ENCODE measurements at regions not wholly inside any gene's neighbourhood (a gene's known extent, or its start where the extent isn't known, plus 50 kb on each side); places are given as distances from the start of the nearest gene placed in this dataset.
"Not testable (repeated sequence)": the region's sequence is repeated elsewhere in the genome, so short reads cannot be mapped to it uniquely, and the experiment has no call there.

DNA sequence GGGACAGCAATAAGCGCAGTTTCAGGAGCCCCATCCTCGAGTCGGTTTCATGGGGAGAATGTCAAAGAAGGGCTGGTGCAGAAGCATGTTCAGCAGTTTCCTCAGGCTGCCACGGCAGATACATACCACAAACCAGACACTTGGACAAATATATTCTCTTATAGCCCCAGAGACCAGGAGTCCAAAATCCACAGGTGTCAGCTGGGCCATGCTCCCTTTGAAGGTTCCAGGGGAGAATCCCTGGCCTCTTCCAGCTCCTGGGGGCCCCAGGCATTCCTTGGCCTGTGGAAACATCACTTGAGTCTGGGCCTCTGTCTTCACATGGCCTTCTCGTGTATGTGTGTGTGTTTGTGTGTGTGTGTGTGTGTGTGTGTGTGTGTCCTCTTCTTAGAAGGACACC, 164.1 kb downstream of the UQCRFS1 start:
- no peak for DNase-seq

DNA sequence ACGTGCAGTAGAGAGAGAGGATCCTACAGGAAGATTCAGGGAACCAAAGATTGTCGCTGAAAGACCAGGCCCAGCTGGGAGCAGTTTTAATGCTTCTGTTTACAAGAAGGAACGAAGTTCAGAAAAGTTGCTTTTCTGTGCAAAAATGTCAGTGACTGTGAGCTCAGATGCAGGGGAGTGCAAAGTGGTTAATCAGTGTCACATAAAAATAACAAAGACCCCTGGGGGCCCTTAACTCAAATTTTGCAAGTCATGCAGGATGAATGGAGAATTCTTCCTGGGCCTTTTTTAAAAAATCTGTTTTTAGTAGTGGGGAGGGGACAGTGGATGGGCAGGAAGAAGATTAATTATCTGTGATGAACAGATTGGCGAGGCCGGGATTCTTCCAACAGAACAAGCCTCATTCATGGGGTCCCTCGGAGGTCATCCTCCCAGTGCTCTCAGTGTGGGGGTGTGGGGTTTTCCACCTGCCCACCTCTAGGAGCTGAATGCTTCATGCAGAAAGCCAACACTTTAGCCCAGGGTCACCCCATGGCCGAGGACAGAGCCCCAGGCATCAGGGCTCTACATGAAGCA, 167.2 kb downstream of the UQCRFS1 start:
- no peak for DNase-seq

DNA sequence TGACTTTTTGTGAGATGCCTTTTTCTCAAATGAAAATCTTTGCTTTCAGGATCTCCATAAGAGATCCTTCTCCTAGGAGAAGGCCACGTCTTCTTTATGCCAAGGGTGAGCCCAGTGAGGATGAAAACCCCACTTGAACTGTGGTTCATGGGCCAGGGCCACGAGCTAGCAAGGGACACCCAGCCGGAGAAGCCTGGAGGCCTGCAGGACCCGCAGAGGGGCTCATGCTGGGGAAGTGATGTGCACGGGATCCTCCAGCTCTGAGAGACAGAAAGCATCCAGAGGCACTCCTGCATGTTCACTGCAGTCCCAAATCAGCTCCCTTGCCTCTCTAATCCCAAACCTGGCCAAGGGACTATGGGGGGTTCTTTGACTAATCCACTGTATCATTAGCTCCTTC, 168.9 kb downstream of the UQCRFS1 start:
- DNase-seq = no peak

DNA sequence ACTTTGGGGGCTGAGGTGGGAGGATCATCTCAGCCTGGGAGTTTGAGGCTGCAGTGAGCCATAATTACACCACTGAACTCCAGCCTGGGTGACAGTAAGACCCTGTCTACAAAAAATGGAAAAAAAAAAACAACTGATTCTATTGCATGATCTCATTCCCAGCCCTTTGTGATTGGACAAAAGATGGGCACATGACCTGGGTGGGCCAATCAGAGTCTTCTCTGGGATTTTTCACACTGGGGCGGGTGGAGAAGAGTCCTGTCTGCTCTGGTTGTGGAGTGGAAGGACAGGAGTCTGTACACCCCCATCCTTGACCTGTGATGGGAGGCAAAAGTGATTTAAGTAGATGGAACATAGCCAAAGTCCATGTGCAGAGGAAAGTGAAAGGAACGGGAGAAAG, 170.5 kb downstream of the UQCRFS1 start:
- DNase-seq = no peak

DNA sequence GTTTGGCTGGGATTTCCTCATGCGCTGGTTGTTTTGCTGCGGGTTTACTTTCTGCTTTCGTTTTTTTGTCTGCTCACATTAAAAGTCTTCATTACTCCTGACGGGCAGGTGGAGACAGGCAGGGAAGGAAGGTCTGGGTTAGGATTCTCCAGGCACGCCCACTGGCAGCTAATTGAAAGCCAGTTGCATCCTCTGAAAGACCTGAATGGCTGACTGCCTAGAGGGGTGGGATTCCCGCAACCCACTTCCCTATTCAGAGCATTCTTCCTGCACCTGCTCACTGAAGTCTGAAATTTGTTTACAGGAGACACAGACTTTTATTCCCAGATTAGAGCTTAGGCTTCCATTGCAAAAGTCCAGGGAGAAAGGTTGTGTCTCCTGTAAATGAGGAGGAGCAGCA, 172.0 kb downstream of the UQCRFS1 start:
- no peak for DNase-seq

DNA sequence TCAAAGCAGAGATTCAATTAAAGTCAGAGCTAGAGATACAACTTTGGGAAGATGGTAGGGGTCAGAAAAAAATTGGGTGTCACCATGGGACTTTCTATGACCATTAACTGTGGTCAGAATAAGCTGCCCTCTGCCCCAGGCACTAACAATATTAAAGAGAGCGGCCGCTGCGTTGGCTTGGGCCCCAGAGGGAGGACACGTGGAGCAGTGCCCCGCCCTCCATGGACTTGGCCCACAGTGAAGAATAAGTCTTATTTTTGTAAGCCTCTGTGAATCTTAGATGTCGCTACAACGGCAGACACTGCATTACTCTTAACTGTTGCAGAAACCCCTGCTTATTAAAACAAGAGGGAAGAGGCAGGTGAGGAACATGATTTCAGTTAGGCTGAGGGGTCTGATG, 172.7 kb downstream of the UQCRFS1 start:
- DNase-seq = no peak

DNA sequence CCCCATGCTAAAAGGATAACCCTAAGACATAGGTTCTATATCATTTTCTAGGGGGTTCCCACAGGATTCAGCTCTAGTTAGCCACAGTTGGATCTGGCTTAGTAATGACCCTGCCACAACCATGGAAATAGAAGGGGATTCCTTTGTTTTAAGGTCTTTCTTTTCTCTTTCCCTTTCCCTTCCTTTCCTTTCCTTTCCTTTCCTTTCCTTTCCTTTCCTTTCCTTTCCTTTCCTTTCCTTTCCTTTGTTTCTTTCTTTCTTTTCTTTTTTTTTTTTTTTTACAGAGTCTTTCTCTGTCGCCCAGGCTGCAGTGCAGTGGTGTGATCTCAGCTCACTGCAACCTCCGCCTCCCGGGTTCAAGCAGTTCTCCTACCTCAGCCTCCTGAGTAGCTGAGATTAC, 173.9 kb downstream of the UQCRFS1 start:
- not testable (repeated sequence) for DNase-seq

DNA sequence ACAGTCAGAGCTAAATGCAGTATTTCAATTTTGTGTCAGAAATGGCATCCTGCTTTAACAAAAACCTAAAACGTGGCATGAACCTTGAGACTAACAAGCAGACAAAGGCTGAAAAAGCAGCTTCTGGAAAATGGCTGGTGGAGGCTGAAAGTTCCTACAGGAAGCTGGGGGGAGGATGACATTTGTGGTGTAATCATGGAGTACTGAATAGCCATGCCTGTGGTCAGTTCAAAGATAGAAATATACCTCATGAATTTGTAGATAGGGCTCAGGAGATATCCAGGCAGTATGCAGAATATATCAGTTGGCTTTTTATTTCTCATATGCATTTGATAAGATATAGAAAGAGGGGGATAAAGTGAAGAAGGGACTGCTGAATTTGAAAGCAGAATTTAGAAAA, 181.7 kb downstream of the UQCRFS1 start:
- DNase-seq = no peak

DNA sequence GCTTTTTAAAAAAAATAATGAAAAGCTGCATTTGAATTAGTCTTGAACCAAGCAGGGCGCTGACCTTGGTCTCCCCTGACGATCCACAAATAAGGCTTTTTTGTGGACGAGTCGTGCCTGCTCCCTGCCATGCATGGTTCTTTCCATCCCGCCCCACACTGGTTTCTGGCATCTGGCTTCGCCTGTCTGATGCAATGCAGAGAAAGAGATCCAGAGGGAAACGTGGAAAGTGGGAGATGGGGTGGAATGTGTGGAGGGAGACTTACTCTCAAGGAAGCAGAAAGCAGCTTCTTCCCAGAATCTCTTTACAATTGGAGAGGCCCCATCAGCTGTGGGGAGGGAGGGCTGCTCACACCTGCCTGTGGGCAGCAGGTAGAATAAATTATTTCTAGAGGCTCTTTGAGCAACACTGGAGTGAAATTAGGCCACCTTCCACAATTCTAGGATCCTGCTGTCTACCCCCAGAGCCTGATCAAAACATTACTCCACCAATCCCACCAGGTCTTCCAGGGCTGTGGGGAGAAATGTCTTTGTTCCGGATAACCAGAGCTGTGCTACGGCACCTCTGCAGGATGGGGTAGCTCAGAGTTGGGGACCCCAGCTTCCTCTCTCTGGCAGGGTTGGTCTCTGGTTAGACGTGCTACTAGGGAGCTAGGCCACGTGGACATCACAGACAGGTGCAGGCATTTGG, 183.5 kb downstream of the UQCRFS1 start:
- DNase-seq = no peak

DNA sequence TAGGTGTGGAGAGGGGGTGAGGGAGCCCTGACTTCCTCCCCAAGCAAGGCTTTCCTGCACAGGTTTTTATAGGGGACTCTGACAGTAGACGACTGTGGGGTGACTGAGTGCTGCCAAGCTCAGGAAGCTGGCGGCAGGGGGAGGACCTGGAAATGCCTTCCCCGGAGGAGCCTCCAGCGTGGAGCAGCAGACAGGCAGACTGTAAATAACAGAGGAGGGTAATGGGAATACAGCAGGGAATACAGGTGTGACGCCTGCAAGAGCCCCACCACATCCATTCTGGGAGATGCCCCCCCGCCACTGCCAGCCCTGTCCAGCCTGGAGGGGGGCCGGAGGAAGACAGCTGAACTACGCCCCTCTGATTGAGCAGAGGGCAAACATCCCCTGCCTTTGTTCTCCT, 190.4 kb downstream of the UQCRFS1 start:
- DNase-seq = no peak

DNA sequence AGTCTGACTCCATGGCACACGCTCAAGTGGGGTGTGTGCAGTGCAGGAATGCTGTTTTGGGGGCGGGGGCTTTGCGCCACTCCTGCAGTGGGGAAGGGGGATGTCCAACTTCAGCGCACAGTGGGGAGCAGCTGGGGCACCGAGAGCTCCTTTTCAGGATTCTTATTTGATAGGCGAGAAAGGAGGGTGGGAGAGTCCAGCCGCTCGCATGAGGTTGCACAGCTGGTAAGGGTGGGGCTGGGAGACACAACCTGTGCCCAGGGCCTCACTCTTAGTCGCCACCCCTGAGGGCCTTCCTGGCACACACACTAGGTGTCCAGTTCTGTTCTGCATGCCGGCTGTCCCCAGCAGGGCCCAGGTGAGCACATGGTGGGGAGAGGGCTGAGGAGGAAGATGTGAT, 190.8 kb downstream of the UQCRFS1 start:
- DNase-seq = no peak

DNA sequence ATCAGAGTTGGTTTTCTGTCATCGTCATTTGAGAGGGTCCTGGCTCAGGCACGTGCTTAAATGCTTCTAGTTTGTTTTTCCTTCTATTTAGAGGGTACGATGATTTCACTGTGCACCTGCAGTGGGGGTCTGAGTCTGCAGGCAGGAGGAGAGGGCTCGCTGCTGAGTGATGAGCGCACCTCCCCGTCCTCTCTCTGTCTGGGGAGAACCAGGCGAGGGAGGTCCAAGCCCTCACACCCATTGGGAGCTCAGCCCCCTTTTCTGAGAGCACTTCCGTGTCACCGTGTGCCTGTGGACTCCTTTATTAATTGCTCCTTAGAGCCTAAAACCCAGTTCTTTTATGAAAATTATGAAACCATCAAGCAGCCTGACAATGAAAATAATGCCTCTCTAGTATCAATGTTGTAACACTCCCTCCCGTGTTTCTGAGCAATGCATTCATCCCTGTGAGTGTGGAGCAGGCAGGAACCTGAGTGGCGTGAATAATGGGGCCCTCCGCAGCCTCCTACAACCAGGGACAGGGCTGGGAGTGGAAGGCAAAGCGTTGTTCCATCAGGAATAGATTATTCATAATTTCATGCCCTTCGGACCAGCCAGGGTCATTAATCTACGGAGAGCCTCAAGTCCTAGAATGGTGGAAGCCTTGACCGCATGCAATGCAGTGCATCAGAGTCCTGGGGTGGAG, 191.6 kb downstream of the UQCRFS1 start:
- no peak for DNase-seq

DNA sequence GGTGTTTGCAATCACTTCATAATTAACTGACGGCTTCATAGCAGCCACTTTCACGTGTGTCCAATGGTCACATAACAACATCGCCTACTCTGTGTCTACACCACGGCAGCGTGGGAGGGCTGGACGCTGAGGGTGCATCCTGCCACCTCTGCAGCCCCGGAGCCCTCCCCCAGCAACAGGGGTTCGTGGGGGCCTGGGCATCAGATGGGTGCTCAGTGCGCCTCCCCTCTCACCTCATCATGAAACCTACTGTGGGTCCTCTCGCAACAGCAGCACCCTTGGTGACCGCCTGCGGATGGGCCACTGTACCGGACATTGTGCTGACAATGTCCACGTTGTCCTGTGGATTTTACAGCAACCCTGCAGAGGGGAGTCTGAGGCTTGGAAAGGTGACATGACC, 193.5 kb downstream of the UQCRFS1 start:
- no peak for DNase-seq

DNA sequence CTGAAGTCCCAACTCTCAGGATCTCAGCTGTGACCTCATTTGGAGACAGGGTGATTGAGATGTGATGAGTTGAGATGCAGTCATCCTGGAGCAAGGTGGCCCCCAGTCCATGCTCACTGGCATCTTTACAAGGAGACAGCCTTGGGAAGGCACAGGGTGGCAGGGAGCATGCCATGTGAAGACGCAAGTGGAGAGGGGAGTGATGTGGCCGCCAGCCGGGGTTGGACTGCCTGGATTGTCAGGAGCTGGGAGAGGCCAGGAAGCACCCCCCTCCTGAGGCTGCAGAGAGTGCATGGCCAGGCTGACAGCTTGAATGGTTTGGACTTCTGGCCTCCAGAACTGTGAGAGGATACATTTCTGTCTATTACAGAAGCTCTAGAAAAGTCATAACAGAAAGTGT, 194.4 kb downstream of the UQCRFS1 start:
- no peak for DNase-seq

DNA sequence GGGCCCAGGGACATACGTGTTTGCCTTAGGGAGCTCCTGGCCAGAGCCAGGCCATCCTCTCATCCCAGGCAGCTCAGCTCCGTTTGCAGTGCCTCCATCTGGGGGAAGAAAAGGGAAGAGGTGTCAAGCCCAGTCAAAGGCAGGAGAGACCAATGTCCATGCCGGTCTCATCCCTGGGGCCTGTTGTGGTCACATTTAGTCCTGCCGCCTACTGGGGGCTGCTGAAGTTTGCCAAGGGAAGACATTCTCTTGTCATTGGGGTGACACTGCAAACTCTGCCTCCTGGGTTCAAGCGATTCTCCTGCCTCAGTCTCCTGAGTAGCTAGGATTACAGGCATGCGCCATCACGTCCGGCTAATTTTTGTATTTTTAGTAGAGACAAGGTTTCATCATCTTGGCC, 195.2 kb downstream of the UQCRFS1 start:
- DNase-seq = no peak

DNA sequence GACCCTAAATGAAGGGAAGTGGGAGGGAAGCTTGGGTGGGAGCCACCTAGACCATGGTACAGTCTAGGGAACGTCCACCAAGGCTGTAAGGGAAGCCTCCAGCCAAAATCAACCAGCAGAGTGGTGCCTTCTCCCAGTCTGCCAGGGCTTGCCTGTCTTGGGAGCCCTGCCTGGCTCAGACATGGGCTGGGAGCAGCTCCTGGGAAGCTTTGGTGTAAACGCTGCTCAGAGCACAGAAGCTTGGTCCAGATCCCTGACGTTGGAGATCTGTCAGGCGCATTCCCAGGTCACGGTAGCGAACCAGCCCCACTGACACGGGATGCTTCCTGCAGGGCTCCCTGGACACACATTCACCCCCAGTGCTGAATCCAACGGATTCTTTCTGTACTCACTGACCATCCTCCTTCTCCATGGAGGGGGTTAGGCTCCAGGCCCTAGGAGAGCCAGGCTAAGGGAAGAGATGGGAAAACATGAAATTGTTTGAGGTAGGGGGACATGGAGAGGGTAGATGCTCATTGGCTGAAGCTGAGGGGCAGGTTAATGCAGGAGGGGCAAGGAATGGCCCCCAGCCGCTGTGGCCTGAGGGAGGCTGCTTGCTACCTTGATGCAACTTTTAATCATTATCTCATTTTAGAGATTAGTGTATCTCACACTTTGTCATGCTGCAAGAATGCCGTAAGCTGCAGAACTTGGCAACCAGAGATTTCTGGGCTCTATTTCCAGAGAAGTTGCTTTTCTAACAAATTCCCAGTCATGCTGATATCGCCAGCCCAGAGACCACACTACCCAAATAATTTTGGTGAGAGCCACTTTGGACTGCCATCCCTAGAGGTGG, 195.8 kb downstream of the UQCRFS1 start:
- DNase-seq = no peak

DNA sequence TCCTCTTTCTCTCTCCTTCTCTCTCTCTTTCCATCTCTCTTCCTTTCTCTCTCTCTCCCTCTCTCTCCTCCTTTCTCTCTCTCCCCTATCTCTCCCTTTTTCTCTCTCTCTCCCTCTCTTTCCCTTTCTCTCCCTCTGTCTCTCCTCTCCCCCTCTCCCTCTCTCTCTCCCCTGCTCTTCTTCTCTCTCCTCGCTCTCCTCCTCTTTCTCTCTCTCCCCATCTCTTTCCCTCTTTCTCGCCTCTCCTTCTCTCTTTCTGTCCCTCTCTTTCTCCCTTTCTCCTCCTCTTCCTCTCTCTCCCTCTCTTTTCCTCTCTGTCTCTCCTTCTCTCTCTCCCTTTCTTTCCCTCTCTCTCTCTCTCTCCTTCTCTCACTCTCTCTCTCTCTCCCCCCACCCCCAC, 196.6 kb downstream of the UQCRFS1 start:
- no peak for DNase-seq

DNA sequence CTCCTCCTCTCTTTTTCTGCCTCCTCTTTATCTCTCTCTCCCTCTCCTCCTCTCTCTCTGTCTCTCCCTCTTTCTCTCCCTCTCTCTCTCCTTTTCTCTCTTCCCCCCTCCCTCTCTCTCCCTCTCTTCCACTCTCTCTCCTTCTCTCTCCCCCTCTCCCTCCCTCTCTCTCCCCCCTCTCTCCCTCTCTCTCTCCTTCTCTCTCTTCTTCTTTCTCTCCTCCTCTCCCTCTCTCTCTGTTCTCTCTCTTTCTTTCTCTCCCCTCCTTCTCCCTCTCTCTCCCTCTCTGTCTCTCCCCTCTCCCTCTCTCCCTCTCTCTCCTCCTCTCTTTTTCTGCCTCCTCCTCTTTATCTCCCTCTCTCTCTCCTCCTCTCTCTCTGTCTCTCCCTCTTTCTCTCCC, 197.4 kb downstream of the UQCRFS1 start:
- DNase-seq = no peak

DNA sequence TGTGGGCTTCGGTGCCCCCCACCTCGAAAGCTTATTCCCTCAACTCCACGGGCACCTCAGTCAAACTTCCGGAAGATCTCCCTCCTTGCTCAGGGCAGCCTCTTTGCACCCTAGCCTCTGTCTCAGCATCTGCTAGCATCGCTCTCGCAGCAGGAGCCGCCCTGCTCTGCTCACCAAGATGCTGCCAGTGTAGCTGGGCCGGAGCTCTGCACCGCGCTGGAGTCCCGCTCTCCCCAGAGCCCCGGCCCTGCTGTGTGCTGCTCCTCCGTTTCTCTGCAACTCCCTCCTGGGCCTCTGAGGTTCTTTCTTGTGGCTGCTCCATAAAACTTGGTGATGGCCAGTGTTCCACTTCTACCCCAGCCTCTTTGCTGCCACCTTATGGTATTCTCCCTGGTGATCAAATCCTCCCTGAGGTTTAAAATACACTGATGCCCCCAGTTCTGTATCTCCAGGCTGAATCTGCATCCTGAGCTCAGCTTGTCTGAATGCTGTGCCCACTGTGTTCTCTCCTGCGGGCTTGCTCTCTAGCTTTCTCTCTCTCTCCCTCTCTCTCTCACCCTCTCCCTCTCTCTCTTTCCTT, 198.0 kb downstream of the UQCRFS1 start:
- no peak for DNase-seq

DNA sequence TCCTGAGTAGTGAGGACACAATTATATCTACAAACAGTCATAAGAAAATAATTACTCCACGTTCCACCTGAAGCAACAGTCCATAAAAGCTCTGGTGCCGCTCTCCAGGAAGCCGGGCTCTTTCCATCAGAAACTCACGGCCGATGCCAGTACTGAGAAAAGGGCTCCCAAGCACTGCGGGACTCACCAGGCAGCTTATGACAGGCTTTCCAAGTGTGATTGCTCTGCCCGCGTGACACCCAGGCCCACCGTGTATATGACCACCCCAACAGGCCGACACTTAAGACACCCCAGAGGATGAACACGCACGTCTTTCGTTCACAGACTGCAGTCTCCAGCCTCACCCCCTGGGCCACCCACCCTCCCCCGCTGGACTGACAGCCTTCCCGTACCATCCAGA, 199.0 kb downstream of the UQCRFS1 start:
- no peak for DNase-seq

DNA sequence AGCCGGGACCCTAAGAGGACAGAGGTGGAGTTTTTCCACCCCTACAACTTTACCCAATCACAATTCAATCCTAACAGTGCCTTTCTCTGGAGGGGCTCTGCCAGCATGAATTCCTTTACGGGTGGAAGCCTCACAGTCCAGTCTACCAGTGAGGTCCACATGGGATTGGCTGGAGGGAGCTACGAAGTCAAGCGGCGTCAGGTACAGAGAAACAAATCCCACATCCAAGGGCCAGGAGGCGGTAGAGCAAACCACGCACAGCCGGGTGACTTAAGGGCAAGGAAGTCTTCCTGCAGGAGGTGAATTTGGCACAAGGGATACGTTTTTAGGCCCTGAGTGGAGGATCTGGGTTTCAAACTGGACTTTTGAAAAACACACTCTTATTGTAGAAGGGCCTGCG, 199.6 kb downstream of the UQCRFS1 start:
- DNase-seq = no peak

DNA sequence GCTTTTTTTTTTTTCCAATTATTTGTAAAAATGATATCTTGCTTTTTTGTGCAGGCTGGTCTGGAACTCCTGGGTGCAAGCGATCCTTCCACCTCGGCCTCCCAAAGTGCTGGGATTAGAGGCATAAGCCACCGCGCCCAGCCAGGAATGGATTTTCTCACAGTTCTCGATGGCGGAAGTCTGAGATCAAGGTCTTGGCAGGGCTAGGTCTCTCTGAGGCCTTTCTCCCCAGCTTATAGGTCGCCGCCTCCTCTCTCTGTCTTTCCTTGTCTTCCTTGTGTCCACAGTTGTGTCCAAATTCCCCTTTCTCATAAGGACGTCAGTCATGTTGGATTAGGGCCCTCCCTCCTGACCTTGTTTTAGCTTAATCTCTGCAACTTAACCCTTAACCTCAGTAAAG, 200.5 kb downstream of the UQCRFS1 start:
- no peak for DNase-seq

DNA sequence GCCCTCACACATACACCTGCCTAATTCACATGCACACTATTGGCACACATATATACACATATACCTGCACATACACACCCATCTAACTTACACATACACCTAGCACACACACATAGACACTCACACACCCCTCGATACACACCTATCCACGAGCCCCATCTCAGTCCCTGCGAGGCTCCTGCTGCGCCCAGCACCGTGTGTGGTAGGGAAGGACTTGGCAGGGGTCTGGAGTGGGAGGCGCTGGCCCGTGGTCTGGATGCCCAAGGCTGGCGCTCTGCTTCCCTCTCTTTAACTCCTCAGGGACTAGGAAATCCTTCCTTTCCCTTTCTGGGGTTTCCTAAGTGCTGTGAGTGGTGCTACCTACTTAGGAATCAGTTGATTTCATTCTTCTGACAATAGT, 202.7 kb downstream of the UQCRFS1 start:
- no peak for DNase-seq
